ENCODE measurements at regions not wholly inside any gene's neighbourhood (a gene's known extent, or its start where the extent isn't known, plus 50 kb on each side); places are given as distances from the start of the nearest gene placed in this dataset.

DNA sequence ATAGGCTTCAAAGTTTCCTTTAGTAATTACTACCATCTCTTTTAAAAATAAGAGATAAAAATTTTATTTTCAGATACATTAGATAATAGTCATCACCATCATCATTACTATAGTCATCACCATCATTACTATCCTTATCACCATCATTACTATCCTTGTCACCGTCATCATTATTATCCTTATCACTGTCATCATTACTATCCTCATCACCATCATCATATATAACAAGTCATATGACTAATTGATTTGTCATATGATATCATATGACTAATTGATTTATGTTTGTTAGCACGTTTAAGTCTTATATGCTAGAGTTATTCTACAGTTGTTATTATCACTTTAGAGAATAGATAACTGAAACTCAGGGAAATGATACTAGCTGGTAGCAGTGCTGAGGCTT lies 382.1 kb upstream of the CDH18 start:
- H3K4me3 ChIP-seq (ENCODE audit: low read depth, low read length): no peak overlapping the region
- no peak for DNase-seq (ENCODE audit: low read depth)
- TF ChIP-seq, protein P1, sequence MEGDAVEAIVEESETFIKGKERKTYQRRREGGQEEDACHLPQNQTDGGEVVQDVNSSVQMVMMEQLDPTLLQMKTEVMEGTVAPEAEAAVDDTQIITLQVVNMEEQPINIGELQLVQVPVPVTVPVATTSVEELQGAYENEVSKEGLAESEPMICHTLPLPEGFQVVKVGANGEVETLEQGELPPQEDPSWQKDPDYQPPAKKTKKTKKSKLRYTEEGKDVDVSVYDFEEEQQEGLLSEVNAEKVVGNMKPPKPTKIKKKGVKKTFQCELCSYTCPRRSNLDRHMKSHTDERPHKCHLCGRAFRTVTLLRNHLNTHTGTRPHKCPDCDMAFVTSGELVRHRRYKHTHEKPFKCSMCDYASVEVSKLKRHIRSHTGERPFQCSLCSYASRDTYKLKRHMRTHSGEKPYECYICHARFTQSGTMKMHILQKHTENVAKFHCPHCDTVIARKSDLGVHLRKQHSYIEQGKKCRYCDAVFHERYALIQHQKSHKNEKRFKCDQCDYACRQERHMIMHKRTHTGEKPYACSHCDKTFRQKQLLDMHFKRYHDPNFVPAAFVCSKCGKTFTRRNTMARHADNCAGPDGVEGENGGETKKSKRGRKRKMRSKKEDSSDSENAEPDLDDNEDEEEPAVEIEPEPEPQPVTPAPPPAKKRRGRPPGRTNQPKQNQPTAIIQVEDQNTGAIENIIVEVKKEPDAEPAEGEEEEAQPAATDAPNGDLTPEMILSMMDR (IDR thresholded peaks at IDR 0.05; ENCODE audit: insufficient read depth, low read length): no peak

DNA sequence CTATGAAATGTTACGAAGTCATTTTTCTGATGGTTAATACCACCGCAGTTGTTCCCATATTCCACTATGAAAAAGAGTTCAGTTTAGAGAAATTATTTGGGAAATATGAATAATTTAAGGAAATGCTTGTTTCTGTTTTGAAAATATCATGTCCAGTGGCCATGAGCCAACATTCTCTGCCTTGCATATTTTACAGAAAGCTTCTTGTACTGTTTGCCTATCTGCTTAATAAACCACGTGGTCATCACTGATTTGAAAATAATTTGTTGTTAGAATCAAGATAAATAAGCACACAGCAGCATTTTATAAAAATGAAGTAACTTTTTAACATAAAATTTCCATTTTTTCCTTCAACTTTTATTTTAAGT lies 381.5 kb upstream of the CDH18 start:
- TF ChIP-seq, protein P1 (IDR thresholded peaks at IDR 0.05; ENCODE audit: insufficient read depth, low read length): no peak
- H3K4me3 ChIP-seq (ENCODE audit: low read depth, low read length): no peak overlapping the region
- no peak for DNase-seq (ENCODE audit: low read depth)

DNA sequence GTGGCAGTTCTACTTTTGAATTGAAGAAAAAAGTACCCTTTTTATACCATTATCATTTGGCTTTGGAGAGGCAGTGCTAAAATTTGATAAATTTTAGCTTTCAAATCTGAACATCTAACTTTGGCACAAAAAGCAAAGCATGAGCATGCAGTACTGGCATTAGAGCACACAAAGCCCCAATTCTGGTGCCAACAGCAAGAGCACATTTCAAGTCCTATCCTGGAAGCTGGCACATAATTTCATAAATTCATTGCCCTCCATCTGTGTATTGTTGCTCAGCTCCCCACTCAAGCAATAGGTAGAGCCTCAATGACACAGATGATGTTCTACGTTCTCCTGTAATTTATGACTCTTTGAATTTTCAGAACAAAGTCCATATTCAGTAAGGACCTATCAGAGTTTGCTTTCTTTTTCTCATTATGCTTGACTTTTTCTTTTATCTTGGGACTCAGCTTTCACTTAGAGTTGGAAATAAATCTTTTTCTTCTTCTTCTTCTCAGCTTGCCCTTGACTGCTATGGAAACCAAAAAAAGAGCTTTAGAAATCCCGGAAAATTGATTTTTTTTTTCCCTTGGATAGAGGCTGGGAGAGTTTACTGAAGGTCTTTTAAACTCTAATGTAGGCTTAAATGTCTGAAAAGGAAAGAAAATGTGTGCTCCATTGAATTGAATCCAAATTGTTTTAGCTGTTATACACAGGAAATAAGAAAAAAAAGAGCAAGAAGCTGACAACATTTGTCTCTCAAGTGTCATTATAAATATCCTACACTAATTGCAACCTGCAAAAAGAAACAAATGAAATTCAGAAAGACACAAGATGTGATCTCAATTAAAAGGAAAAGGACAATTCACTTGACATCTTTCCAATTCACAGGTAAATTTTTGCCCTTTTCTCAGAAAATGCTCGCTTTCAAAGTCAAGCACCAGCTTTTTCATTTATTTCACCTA lies 380.8 kb upstream of the CDH18 start:
- DNase-seq (ENCODE audit: low read depth): no peak
- H3K4me3 ChIP-seq (ENCODE audit: low read depth, low read length): no peak overlapping the region
- TF ChIP-seq, protein P1 (IDR thresholded peaks at IDR 0.05; ENCODE audit: insufficient read depth, low read length): no peak

DNA sequence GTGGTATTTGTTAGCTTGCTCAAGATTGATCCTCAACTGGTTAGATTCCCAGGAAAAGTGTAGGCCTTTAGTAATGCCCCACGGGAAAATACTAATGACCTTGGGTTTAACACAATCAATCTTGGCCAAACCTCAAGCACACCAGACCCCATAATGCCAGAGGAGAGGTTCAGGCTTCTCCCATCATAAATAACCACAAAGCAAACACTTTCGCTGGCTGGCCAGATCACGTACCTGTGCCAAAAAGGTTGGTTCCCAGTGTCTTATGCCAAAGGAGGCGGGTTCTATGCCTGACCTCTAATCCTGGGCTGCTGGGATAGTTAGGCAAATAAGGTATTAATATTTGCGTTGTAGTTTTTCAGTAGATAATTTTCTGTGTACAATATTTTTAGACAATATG lies 379.2 kb upstream of the CDH18 start:
- TF ChIP-seq, protein P1 (IDR thresholded peaks at IDR 0.05; ENCODE audit: insufficient read depth, low read length): no peak
- no peak overlapping the region for H3K4me3 ChIP-seq (ENCODE audit: low read depth, low read length)
- no peak for DNase-seq (ENCODE audit: low read depth)

DNA sequence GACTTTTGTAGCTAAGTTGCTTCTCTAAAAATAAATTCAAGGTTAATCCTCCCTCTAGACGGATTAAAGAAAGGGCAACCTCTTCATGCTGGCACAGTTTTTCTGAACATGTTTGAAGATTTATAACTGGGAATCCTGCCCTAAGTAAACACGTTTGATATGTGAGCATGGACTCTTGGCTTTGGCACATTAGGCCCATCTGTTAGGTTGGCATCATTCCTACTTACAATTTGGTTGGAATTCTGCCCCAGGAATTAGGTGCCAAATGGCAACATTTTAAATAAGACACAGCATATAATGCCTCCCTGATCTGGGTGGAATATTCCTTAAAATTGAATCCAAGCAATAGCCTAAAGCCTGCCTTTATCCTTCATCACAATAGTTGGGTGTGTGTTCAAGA lies 372.3 kb upstream of the CDH18 start:
- TF ChIP-seq, protein P1 (IDR thresholded peaks at IDR 0.05; ENCODE audit: insufficient read depth, low read length): no peak
- no peak overlapping the region for H3K4me3 ChIP-seq (ENCODE audit: low read depth, low read length)
- no peak for DNase-seq (ENCODE audit: low read depth)

DNA sequence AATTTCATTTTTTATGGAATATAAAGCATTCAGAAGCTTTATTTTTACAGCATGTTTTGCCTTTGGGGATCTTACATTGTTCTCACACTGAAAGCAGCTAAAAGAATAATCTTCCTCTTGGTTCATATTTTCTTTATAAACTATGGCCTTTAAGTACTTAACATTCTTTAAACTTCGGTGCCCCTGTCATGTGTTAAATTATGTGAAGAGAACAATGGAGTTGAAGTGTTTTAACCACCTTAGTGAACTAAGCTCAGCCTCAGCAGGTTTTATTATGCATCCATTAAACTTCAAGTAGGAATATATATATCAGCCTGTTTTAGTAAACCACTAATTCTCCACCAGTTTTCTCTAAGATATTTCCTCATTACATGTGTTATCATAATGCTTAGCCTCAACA lies 371.4 kb upstream of the CDH18 start:
- TF ChIP-seq, protein P1 (IDR thresholded peaks at IDR 0.05; ENCODE audit: insufficient read depth, low read length): no peak
- DNase-seq (ENCODE audit: low read depth): no peak
- H3K4me3 ChIP-seq (ENCODE audit: low read depth, low read length): no peak overlapping the region
